GM19397 (cell line): ENCODE measurements at regions not wholly inside any gene's neighbourhood (a gene's known extent, or its start where the extent isn't known, plus 50 kb on each side); places are given as distances from the start of the nearest gene placed in this dataset.
"Not testable (repeated sequence)": the region's sequence is repeated elsewhere in the genome, so short reads cannot be mapped to it uniquely, and the experiment has no call there.

Experiments
- ATAC-seq: cut with Tn5 transposase; IDR thresholded peaks from one replicate; pipeline ENCODE4 v1.9.1; 2021; ENCODE audit warnings: mild to moderate bottlenecking, moderate library complexity; ENCODE audit not compliant: unreplicated experiment

DNA sequence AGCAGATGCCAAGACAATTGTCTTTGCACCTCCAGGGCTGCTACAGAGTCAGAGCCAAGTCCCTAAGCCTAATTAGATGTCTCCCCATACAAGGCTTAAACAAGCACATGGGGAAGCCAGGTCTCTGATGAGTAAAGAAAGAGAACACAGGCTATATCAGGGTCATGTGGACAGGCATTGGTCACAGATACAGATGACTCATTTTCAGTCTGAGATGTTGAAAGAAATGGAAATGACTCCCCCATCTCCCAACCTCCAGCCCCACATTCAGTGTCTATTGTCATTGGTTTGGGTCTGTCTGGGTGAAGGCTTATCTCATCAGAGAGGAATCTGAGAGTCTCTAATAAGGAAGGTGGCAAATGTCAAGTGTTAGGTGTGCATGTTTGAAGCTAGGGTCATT is 290.1 kb upstream of the KIAA1217 start:
- ATAC-seq = no peak

GRCh38 chr10:23927576-23928325 is 281.2 kb upstream of the KIAA1217 start:
- ATAC-seq = no peak

GRCh38 chr10:23934023-23934422 is 274.9 kb upstream of the KIAA1217 start:
- not testable (repeated sequence) for ATAC-seq

DNA sequence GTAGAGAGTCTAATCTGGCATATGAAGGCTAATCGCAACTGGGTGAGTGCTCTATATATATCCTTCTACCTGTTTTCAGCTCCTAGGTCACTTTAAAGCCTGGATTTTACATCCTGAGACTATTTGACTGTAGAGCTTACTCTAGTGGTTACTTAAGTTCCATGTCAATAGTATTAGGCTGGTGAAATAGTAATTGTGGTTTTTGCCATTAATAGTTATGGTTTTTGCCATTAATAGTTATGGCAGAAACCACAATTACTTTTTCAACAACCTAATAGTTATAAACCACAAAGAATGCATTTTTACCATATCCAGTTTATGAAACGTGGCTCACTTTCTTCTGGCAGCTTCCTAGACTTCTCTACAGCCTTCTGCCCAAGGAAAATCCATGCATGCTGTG is 263.1 kb upstream of the KIAA1217 start:
- ATAC-seq = no peak

- no peak for ATAC-seq
Observed at GRCh38 chr10:23951841-23952240, 257.1 kb upstream of the KIAA1217 start.

DNA sequence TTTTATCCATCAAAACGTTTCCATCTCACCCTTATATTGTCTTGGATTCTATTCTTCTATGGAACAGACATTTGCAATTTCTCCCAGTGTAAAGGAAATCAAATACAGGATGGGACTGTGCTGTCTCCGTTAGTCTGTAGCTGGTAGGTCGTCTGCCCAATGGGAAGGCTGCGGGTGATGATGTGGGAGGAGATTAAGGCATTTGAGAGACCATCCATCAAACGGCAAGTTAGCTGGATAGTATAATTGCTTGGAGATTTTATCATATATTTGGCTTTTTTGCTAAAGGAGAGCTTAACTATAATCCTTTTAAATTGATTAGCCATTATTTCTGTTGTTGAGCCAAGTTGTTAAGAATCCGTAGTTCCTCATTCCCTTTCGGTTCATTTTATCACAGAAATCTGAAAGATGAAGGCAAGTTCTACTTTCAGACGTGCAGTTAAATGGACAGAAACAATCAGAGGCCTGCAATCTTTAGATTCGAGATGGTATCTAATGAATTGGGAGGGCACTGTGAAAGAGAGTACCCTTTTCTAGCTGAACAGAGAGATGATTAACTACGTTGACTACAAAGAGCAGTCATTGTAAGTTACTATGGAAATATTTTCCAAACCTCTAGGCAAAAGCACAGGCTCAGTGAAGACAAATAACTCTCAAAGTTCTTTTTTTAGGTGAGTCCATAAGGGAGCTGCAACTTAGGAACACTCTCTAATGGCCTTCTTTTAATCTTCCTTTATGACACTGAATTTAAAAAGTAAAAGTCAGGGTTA is 253.3 kb upstream of the KIAA1217 start:
- no peak for ATAC-seq

DNA sequence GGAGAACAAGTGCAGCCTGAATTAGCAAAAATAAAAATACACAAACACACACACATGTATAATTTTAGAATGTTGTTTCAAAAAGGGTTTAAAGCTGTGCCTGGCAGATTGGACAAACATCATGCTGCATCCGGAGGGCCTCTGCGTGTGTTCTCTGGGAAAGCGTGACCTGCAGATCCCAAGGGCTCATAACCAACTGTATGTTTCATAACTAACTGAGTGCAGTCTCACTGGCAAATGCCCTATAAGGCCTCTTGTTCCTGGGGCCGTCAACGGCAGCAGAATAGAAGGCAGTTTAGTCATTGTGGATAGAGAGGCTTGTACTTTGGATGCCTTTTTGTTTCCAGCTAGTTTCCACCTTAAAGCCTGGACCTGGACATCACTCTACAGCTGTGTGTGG is 243.8 kb upstream of the KIAA1217 start:
- no peak for ATAC-seq

DNA sequence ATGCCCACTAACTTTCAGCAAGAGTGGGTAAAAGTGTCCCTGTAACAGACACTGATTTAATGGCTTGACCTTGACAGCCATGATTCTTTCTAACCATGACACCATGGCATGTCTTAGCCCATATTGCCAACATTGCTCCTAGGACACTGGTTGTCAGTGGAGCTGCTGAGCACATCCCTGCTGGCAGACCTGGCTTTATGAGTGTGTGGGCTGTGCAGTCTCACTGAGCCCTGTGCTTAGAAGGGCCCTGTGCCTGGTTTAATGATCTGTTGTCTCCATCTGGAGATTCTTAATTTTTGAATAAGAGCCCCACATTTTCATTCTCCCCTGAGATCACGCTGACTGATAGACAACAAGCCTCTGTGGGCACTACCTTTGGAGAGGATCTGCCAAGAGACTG is 243.1 kb upstream of the KIAA1217 start:
- ATAC-seq = no peak

GRCh38 chr10:23966504-23967051 is 242.4 kb upstream of the KIAA1217 start:
- no peak for ATAC-seq

DNA sequence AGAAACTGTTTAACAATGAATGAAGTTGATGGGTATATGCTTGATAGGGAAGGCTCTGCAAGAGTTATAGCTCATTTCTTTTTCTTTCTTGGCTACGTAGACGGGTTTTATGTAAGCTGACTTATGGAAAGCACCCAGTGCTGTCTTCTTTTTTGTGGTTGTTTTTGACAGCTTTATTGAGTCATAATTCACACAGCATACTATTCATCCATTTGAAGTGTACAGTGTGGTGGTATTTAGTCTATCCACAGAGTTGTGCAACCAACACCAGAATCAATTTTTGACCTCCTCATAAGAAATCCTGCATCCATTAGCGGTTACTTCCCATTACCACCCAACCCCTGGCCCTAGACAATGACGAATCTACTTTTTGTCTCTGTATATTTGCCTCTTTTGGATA is 240.6 kb upstream of the KIAA1217 start:
- no peak for ATAC-seq

GRCh38 chr10:23974746-23975272 is 234.1 kb upstream of the KIAA1217 start:
- ATAC-seq = no peak

DNA sequence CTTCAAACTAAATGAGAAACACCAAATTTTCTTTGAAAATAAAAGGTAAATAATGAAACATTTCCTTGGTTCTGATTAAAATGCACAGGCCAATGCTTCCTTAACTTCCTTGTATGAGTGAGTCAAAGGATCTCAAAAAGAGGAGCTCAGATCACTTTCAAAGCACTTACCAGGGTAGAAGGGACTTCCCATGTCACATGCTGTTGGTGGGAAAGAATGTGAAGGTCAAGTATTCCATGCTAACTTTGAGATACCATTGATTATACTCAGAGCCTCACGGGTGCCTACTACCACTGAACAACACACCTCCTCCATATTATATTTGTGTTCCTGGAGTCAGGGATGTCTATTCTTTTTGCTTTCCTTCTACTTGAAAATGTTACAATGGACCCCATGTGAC is 233.5 kb upstream of the KIAA1217 start:
- ATAC-seq = no peak

GRCh38 chr10:23976275-23976674 is 232.7 kb upstream of the KIAA1217 start:
- no peak for ATAC-seq

- ATAC-seq = no peak
Observed at GRCh38 chr10:23978317-23978716, 230.6 kb upstream of the KIAA1217 start.

DNA sequence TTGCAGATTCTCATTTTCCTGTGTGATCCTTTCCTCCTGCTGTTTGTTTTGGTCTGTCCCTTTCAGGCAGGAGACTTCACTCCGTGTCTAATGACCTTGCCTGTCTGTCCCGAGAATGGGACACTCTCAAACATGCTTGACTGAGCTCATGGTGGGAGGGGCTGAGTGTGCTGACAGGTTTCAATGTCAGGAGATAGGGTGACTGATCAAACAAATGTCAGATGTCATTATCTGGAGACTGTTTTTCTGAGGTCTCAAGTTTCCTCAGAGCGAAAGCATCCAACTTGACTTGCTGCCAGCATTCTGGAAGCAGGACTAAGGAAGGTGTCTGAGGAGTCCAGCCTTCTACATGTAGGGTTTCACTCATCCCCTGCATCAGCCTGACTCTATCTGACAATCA is 228.8 kb upstream of the KIAA1217 start:
- ATAC-seq = no peak

- ATAC-seq = no peak
Observed at GRCh38 chr10:23981520-23982309, 227.2 kb upstream of the KIAA1217 start.

- not testable (repeated sequence) for ATAC-seq
Observed at GRCh38 chr10:23984405-23984804, 224.5 kb upstream of the KIAA1217 start.

- no peak for ATAC-seq
Observed at GRCh38 chr10:23988006-23988405, 220.9 kb upstream of the KIAA1217 start.

GRCh38 chr10:23994459-23995046 is 214.4 kb upstream of the KIAA1217 start:
- ATAC-seq = peak; percentile 66

DNA sequence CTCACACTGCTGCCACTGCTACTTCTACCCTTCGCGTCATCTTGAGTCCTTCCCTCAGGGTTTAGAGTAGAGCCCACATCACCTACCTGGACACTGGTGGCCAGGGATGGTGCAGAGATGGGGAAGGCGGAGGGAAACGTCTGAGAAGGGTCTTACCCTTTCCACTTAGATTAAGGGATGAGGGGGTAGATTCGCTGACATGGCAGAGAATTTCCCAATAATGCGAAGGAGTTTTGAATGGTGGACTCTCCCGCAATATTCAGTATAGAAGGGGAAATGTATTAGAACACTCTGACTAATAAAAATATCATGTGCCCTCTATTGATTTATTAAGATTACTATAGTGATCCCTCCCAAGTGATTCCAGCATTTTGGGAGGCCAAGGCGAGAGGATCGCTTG is 209.5 kb upstream of the KIAA1217 start:
- no peak for ATAC-seq
